ENCODE measurements at regions not wholly inside any gene's neighbourhood (a gene's known extent, or its start where the extent isn't known, plus 50 kb on each side); places are given as distances from the start of the nearest gene placed in this dataset.

DNA sequence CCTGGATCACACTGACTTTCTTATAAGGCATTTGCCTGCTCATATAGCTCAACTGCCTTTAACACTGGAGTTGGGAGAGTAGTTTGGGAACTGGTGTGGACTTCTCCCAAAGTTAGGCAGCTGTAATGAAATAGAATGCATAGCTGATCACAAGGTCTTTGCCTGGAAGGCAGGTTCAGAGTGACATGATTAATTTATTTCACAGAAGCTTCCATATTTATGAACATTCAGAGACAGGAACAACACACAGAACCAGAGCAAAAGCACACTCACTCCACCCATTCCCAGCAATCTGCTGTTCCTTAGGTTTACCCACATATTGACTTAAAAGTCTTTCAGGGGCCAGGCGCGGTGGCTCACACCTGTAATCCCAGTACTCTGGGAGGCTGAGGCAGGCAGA lies 234.2 kb downstream of the REEP3 start:
- Histone ChIP-seq H3K36me3 (replicated peaks in 1 of 2; ENCODE audit: insufficient read depth in 1 of 2, low read depth in 2 of 2) (no peaks in the 10 kb centered on the region), H3K27me3 (no peaks in the 10 kb centered on the region), H3K4me3 (no peak overlapping the region), H3K4me1 (no peaks in the 10 kb centered on the region), H3K27ac (no peak overlapping the region), H3K9me3 (no peaks in the 10 kb centered on the region)
- no peak for ATAC-seq
- 97 to 100% methylated on average over 2 of the region's 2 CpGs for WGBS, 2 donors
- DNase-seq = no peak
- intact Hi-C loops (cut with DNase I) = no loop called here
- no peak for TF ChIP-seq POLR2A (IDR thresholded peaks at IDR 0.05)
- TF ChIP-seq, protein P1, sequence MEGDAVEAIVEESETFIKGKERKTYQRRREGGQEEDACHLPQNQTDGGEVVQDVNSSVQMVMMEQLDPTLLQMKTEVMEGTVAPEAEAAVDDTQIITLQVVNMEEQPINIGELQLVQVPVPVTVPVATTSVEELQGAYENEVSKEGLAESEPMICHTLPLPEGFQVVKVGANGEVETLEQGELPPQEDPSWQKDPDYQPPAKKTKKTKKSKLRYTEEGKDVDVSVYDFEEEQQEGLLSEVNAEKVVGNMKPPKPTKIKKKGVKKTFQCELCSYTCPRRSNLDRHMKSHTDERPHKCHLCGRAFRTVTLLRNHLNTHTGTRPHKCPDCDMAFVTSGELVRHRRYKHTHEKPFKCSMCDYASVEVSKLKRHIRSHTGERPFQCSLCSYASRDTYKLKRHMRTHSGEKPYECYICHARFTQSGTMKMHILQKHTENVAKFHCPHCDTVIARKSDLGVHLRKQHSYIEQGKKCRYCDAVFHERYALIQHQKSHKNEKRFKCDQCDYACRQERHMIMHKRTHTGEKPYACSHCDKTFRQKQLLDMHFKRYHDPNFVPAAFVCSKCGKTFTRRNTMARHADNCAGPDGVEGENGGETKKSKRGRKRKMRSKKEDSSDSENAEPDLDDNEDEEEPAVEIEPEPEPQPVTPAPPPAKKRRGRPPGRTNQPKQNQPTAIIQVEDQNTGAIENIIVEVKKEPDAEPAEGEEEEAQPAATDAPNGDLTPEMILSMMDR (IDR thresholded peaks at IDR 0.05) = no peak

DNA sequence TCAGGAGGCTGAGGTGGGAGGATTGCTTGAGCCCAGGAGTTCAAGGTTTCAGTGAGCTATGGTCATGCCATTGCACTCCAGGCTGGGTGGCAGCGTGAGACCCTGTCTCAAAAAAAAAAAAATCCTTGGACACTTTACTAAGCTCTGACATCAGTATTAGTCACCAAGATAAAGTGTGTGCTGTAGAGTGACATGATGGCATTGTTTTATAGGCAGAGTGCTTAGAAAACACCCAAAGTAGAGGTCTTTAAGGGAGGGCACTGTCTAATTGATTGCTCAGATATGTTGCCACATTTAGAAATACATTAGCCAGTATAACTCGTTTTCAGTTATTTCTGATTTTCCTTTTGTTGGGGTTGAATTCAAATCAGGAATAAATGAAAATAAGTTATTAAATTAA lies 235.9 kb downstream of the REEP3 start:
- no peak for TF ChIP-seq POLR2A (IDR thresholded peaks at IDR 0.05)
- TF ChIP-seq, protein P1 (IDR thresholded peaks at IDR 0.05) = no peak
- H3K27me3 ChIP-seq = no peaks in the 10 kb centered on the region
- H3K4me3 ChIP-seq = no peak overlapping the region
- no peaks in the 10 kb centered on the region for H3K9me3 ChIP-seq
- ATAC-seq (no peak), DNase-seq (no peak)
- WGBS, 2 donors = 63 to 65% methylated on average over 2 of the region's 2 CpGs
- H3K4me1 ChIP-seq = no peaks in the 10 kb centered on the region
- intact Hi-C loops (cut with DNase I) = no loop called here
- H3K36me3 ChIP-seq (replicated peaks in 1 of 2; ENCODE audit: insufficient read depth in 1 of 2, low read depth in 2 of 2) = no peaks in the 10 kb centered on the region
- no peak overlapping the region for H3K27ac ChIP-seq

DNA sequence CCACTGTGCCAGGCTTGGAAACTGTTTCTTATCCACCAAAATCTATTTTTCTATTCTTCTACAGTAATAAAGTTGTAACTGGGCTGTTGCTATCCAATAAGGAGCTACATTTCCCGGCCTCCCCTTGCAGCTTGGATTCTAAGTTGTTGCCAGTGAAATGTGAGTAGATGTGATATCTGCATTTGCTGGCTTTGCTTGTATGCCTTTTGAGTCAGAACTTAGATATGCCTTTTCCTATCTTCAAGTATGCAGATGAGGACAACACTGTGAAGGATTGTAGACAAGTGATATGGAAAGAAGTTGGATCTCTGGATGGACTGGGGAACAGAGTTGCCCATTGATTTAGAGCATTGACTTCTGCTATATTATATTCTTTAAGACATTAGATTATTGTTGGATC lies 236.9 kb downstream of the REEP3 start:
- Histone ChIP-seq H3K36me3 (replicated peaks in 1 of 2; ENCODE audit: insufficient read depth in 1 of 2, low read depth in 2 of 2) (no peaks in the 10 kb centered on the region), H3K4me3 (no peak overlapping the region), H3K9me3 (no peaks in the 10 kb centered on the region), H3K27ac (no peak overlapping the region), H3K4me1 (no peaks in the 10 kb centered on the region), H3K27me3 (no peaks in the 10 kb centered on the region)
- TF ChIP-seq POLR2A (IDR thresholded peaks at IDR 0.05) = no peak
- 52 to 75% methylated on average over 1 of the region's 1 CpG for whole genome bisulfite sequencing, 2 donors
- intact Hi-C loops (cut with DNase I) = no loop called here
- no peak for ATAC-seq
- DNase-seq = no peak

DNA sequence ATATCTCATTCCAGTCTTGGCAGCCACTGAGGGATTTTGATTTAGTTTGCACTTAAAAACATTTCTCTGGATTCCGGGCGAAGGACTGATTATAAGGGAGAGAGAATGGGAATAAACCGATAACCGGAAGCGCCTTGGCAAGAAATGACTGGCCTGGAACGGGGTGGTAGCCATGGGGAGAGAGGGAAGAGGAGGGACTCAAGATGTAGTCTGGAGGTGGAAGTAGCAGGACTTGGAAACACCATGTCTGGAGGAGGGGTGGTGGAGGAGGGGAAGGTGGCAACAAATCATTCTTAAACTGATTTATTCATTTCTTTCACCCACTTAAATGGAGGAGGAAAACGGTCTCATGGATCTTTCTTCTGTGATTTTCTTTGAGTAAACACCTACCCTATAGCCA lies 238.1 kb downstream of the REEP3 start:
- Histone ChIP-seq H3K27ac (no peak overlapping the region), H3K4me1 (no peaks in the 10 kb centered on the region), H3K27me3 (no peaks in the 10 kb centered on the region), H3K9me3 (no peaks in the 10 kb centered on the region), H3K36me3 (replicated peaks in 1 of 2; ENCODE audit: insufficient read depth in 1 of 2, low read depth in 2 of 2) (no peaks in the 10 kb centered on the region), H3K4me3 (no peak overlapping the region)
- DNase-seq (no peak), ATAC-seq (no peak)
- intact Hi-C loops (cut with DNase I) = no loop called here
- whole genome bisulfite sequencing, 2 donors = 75 to 84% methylated on average over 7 of the region's 7 CpGs
- TF ChIP-seq, protein P1 (IDR thresholded peaks at IDR 0.05) = no peak
- TF ChIP-seq POLR2A (IDR thresholded peaks at IDR 0.05) = no peak

DNA sequence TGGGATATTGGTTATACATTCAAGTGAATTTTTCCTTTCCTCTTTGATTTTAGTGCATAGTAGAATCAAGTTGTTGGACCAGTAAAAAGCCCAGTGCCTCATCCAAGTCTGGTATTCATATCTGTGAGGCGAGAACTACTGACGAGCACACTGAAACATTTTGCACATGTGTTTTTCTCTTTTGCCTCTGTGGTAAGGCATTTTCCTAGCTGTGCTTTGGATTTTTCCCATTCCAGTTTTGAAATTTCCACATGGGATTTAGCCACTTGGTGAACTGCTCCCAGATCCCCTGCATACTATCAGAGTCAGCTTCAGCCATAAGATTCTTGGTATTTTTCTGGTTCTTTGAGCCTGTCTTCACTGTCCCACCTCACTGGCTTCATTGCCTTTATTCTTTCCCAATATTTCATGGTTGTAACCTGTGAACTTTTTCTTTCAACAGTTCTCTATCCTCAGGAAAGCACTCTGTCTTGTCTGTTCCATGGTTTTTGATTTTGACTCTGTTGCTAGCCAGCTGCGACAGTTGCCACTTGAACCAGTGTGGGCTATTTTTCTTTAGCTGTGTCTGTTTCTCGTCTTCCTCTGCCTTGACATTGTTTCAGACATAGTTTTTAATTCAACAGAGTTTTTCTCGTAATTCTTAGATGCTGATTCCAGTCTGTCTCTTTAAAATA lies 239.0 kb downstream of the REEP3 start:
- Histone ChIP-seq H3K4me1 (no peaks in the 10 kb centered on the region), H3K36me3 (replicated peaks in 1 of 2; ENCODE audit: insufficient read depth in 1 of 2, low read depth in 2 of 2) (no peaks in the 10 kb centered on the region), H3K27ac (no peak overlapping the region), H3K27me3 (no peaks in the 10 kb centered on the region), H3K4me3 (no peak overlapping the region), H3K9me3 (no peaks in the 10 kb centered on the region)
- TF ChIP-seq POLR2A (IDR thresholded peaks at IDR 0.05) = no peak
- TF ChIP-seq, protein P1 (IDR thresholded peaks at IDR 0.05) = no peak
- intact Hi-C loops (cut with DNase I) = no loop called here
- ATAC-seq (no peak), DNase-seq (no peak)
- WGBS, 2 donors = 71 to 73% methylated on average over 5 of the region's 5 CpGs

Measured in body of pancreas (tissue), 4 donors.